ENCODE measurements at regions not wholly inside any gene's neighbourhood (a gene's known extent, or its start where the extent isn't known, plus 50 kb on each side); places are given as distances from the start of the nearest gene placed in this dataset.

DNA sequence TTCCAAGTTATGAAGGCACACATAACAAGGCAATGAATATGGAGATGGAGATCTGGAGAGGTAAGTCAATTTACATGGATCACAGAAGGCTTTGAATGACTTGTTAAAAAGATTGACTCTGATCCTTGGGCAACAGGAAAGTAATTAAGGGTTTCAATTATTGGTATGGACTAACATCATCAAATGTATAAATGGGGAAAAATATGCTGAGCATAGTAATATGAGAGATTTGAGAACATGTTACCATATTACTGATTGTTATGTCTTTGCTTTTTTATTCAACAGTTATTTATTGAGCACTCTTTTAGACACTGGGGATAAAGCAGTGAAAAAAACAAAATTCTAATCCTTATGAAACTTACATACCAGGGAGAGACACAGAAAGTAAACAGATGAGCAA, 238.5 kb upstream of the ROBO1 start:
- TF ChIP-seq EZH2 (IDR thresholded peaks at IDR 0.05; ENCODE audit: insufficient read depth, poor library complexity, severe bottlenecking): no peak
- TF ChIP-seq EZH2phosphoT487 (IDR thresholded peaks at IDR 0.05; ENCODE audit: insufficient read depth, low read depth): no peak
